ENCODE measurements at regions not wholly inside any gene's neighbourhood (a gene's known extent, or its start where the extent isn't known, plus 50 kb on each side); places are given as distances from the start of the nearest gene placed in this dataset.

DNA sequence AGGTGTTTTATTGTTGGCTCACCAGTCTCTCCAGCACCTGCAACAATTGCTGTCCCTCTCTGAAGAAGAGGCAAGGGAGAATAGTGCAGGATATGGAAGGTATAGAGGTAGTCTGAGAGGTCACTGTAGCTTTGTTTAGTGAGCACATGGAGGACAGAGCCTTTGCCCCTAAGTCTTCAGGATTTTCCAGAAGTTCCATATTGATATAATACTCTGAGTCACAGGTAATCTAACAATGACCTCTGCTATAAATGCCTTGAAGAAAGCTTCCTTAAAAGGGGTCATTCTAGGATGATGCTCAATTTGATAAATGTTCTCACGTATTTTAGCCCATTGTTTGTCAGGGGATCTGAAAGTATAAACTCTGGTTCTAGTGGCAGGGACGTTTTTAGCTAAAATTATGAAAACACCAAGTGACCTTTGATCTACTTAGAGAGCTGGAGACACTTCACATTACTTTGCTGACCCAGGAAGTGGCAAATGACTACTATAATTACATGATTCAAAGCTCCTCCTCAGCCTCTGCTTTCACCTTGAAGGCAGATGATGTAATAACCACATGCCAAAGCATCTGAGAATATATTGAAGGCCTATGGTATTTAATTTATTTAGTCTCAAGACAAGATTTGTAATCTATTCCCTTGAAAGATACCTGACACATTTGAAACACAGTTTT, 366.9 kb upstream of the NUDT12 start:
- TF ChIP-seq, protein P1, sequence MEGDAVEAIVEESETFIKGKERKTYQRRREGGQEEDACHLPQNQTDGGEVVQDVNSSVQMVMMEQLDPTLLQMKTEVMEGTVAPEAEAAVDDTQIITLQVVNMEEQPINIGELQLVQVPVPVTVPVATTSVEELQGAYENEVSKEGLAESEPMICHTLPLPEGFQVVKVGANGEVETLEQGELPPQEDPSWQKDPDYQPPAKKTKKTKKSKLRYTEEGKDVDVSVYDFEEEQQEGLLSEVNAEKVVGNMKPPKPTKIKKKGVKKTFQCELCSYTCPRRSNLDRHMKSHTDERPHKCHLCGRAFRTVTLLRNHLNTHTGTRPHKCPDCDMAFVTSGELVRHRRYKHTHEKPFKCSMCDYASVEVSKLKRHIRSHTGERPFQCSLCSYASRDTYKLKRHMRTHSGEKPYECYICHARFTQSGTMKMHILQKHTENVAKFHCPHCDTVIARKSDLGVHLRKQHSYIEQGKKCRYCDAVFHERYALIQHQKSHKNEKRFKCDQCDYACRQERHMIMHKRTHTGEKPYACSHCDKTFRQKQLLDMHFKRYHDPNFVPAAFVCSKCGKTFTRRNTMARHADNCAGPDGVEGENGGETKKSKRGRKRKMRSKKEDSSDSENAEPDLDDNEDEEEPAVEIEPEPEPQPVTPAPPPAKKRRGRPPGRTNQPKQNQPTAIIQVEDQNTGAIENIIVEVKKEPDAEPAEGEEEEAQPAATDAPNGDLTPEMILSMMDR (IDR thresholded peaks at IDR 0.05) = no peak
- TF ChIP-seq EP300 (IDR thresholded peaks at IDR 0.05) = no peak

All from sigmoid colon (tissue), 4 donors.